Sigmoid colon (tissue), 6 donors: ENCODE measurements at regions not wholly inside any gene's neighbourhood (a gene's known extent, or its start where the extent isn't known, plus 50 kb on each side); places are given as distances from the start of the nearest gene placed in this dataset.

Source experiments
- DNase-seq: peaks from one replicate; pipeline ENCODE4 v3.0.0-alpha.2; 2019
- H3K27ac ChIP-seq, 4 donors: fragments of 200-600 bp; sonication (generic); one replicate each; pipeline ENCODE4 v1.5.1; 2016 to 2019; ENCODE audit warnings: mild to moderate bottlenecking in 1 of 4
- H3K27me3 ChIP-seq, 3 donors: fragments of 200-600 bp; sonication (generic); one replicate each; pipeline ENCODE4 v1.5.1; 2019; ENCODE audit warnings: mild to moderate bottlenecking in 1 of 3
- H3K36me3 ChIP-seq, 4 donors: fragments of 200-600 bp; sonication (generic); one replicate each; pipeline ENCODE4 v1.5.1; 2016 to 2019
- H3K4me1 ChIP-seq, 4 donors: fragments of 200-600 bp; sonication (generic); one replicate each; pipeline ENCODE4 v1.5.1; 2017 to 2019
- H3K4me3 ChIP-seq, 4 donors: fragments of 200-600 bp; sonication (generic); one replicate each; pipeline ENCODE4 v1.5.1; 2017 to 2019; ENCODE audit warnings: mild to moderate bottlenecking in 2 of 4, moderate library complexity in 1 of 4
- H3K9me3 ChIP-seq, 4 donors: fragments of 200-600 bp in 3 of 4; sonication (generic) in 3 of 4; one replicate each; pipeline versions ENCODE4 v1.5.1 to v1.6.1; 2013 to 2019
- CTCF ChIP-seq, 4 experiments: fragments of 450-650 bp in 3 of 4; fragments of 200-600 bp in 1 of 4; IDR thresholded peaks; one replicate each; pipeline ENCODE4 v1.5.1; 2016 to 2019; ENCODE audit warnings: antibody characterized with exemption in 4 of 4, mild to moderate bottlenecking in 3 of 4, moderate library complexity in 2 of 4
- EP300 ChIP-seq, 4 donors: sonication (generic); formaldehyde crosslinking; IDR thresholded peaks; one replicate each; pipeline ENCODE4 v1.6.1; 2017; ENCODE audit warnings: antibody characterized with exemption in 4 of 4
- POLR2A ChIP-seq, 2 donors: fragments of 450-650 bp; IDR thresholded peaks; one replicate each; pipeline ENCODE4 v1.6.1; 2016; ENCODE audit warnings: antibody characterized with exemption in 2 of 2, mild to moderate bottlenecking in 2 of 2, moderate library complexity in 2 of 2
- POLR2AphosphoS5 ChIP-seq, 4 donors: sonication (generic); formaldehyde crosslinking; IDR thresholded peaks; one replicate each; pipeline ENCODE4 v1.6.1; 2017; ENCODE audit warnings: antibody characterized with exemption in 4 of 4
- WGBS, 2 donors: extraction: QIAGEN DNeasy Blood & Tissue Kit; methylation state at CpG; one replicate each; pipeline ENCODE4 v1.1.7; 2013; 5-methylcytosine and 5-hydroxymethylcytosine counted together
- intact Hi-C: fragments of 100-400 bp; cut with DNase I; formaldehyde crosslinking; loops from one replicate; pipeline ENCODE4 v1.15.1; 2023
- donor health status: healthy with polysubstance abuse.
- donor health status: healthy.

DNA sequence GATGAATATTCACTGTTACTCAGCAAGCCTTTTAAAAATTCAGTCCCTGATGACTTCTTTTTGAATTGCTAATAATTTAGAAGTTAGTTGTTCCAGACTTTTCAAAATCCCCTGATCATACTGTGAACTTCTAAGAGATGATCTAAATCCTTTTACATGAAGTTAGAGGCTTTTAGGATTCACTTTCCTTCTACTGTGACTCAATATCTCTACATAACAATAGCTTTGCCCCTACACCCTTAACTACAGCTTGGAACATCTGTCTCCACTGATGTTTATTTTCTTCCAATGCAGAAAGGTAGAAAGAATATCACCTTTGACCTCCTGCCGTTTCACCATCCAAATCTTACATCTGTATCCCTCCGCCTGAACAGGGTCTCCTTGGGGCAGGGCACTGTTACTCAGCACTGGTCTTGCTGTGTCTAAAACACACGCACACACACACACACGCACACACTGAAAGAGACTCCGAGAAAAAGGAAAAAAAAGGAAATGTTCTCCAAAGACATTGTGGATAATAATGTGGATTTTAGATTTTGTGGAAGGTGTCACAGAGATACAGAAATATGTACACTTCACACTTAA lies 111.6 kb upstream of the GPRIN3 start:
- Histone ChIP-seq H3K27ac (no peak overlapping the region), H3K4me3 (no peak overlapping the region), H3K27me3 (no peaks in the 10 kb centered on the region), H3K4me1 (no peaks in the 10 kb centered on the region), H3K36me3 (no peaks in the 10 kb centered on the region), H3K9me3 (no peaks in the 10 kb centered on the region)
- intact Hi-C loops = no loop called here
- no peak for DNase-seq
- WGBS, 2 donors = 86 to 93% methylated on average over 5 of the region's 5 CpGs
- TF ChIP-seq POLR2AphosphoS5 (IDR thresholded peaks at IDR 0.05) (no peak), POLR2A (IDR thresholded peaks at IDR 0.05) (no peak), CTCF (IDR thresholded peaks at IDR 0.05) (no peak), EP300 (IDR thresholded peaks at IDR 0.05) (no peak)

- TF ChIP-seq CTCF (IDR thresholded peaks at IDR 0.05) (no peak), POLR2A (IDR thresholded peaks at IDR 0.05) (no peak), EP300 (IDR thresholded peaks at IDR 0.05) (no peak), POLR2AphosphoS5 (IDR thresholded peaks at IDR 0.05) (no peak)
- intact Hi-C loops = no loop called here
Measured at GRCh38 chr4:89416960-89417359, 109.4 kb upstream of the GPRIN3 start.

DNA sequence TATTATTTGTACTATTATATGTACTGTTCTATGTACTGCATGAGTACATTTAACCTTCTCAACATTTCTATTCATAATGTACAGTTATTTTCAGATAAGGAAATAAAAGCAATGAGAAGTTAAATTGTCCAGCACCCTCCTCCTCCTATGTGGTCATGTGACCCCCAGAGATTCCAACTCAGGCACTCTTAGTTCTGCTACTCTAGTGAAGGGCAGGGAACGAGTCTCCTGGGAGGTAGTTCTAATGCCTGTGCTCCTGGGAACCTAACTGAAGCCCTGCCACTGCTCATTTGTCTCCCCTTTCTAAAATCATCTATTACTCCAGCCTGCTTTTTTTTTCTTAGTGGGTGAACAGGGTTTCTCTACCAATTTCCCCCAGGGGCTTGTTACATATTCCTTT lies 105.9 kb upstream of the GPRIN3 start:
- H3K27me3 ChIP-seq = no peaks in the 10 kb centered on the region
- 85 to 90% methylated on average over 1 of the region's 1 CpG for WGBS, 2 donors
- no peak for DNase-seq
- H3K27ac ChIP-seq = no peak overlapping the region
- intact Hi-C loops = no loop called here
- TF ChIP-seq POLR2A (IDR thresholded peaks at IDR 0.05) (no peak), POLR2AphosphoS5 (IDR thresholded peaks at IDR 0.05) (no peak), CTCF (IDR thresholded peaks at IDR 0.05) (no peak)
- H3K36me3 ChIP-seq = no peaks in the 10 kb centered on the region
- no peak overlapping the region for H3K4me3 ChIP-seq
- H3K4me1 ChIP-seq = no peaks in the 10 kb centered on the region
- no peaks in the 10 kb centered on the region for H3K9me3 ChIP-seq

More at GRCh38 chr4:89416960-89417359, 109.4 kb upstream of the GPRIN3 start:
- WGBS, 2 donors = 62 to 83% methylated on average over 2 of the region's 2 CpGs
- H3K4me1 ChIP-seq = no peaks in the 10 kb centered on the region
- H3K27ac ChIP-seq = no peak overlapping the region
- no peaks in the 10 kb centered on the region for H3K9me3 ChIP-seq
- no peaks in the 10 kb centered on the region for H3K27me3 ChIP-seq
- DNase-seq = no peak
- no peaks in the 10 kb centered on the region for H3K36me3 ChIP-seq
- no peak overlapping the region for H3K4me3 ChIP-seq

- no peak overlapping the region for H3K27ac ChIP-seq
- TF ChIP-seq POLR2A (IDR thresholded peaks at IDR 0.05) (no peak), POLR2AphosphoS5 (IDR thresholded peaks at IDR 0.05) (no peak), EP300 (IDR thresholded peaks at IDR 0.05) (no peak), CTCF (IDR thresholded peaks at IDR 0.05) (no peak)
- H3K27me3 ChIP-seq = no peaks in the 10 kb centered on the region
- no peaks in the 10 kb centered on the region for H3K36me3 ChIP-seq
- intact Hi-C loops = no loop called here
- H3K4me3 ChIP-seq = no peak overlapping the region
- WGBS, 2 donors = 86 to 93% methylated on average over 6 of the region's 6 CpGs
- DNase-seq = no peak
- no peaks in the 10 kb centered on the region for H3K4me1 ChIP-seq
- no peaks in the 10 kb centered on the region for H3K9me3 ChIP-seq
Measured at GRCh38 chr4:89411539-89412309, 104.1 kb upstream of the GPRIN3 start.
